ENCODE measurements at regions not wholly inside any gene's neighbourhood (a gene's known extent, or its start where the extent isn't known, plus 50 kb on each side); places are given as distances from the start of the nearest gene placed in this dataset.

GRCh38 chr12:18895946-18896345, 158.0 kb downstream of the CAPZA3 start:
- Histone ChIP-seq H3K27me3 (ENCODE audit: low read depth) (no peaks in the 10 kb centered on the region), H3K36me3 (replicated peaks) (no peaks in the 10 kb centered on the region; the same call in 1 of the 2 replicates), H3K9me3 (peaks cover 24% of the 10 kb centered on the region), H3K4me3 (no peak overlapping the region), H3K4me1 (peaks cover 27% of the 10 kb centered on the region)
- peak in 1 of 2 experiments; percentile 69 for DNase-seq (ENCODE audit: low spot score in 2 of 2)
- in situ Hi-C loops (cut with MboI; ENCODE audit: low sequenced_read_pairs) = no loop called here

GRCh38 chr12:18897823-18898222, 159.9 kb downstream of the CAPZA3 start:
- DNase-seq (ENCODE audit: low spot score in 2 of 2) = no peak
- Histone ChIP-seq H3K4me3 (no peak overlapping the region), H3K4me1 (peaks cover 24% of the 10 kb centered on the region), H3K27me3 (ENCODE audit: low read depth) (no peaks in the 10 kb centered on the region), H3K9me3 (peaks cover 11% of the 10 kb centered on the region), H3K36me3 (replicated peaks) (no peaks in the 10 kb centered on the region; the same call in 1 of the 2 replicates)
- in situ Hi-C loops (cut with MboI; ENCODE audit: low sequenced_read_pairs) = no loop called here

GRCh38 chr12:18898470-18898869, 160.6 kb downstream of the CAPZA3 start:
- in situ Hi-C loops (cut with MboI; ENCODE audit: low sequenced_read_pairs) = no loop called here
- peaks cover 17% of the 10 kb centered on the region for H3K4me1 ChIP-seq
- H3K9me3 ChIP-seq = peaks cover 11% of the 10 kb centered on the region
- no peaks in the 10 kb centered on the region; the same call in 1 of the 2 replicates for H3K36me3 ChIP-seq (replicated peaks)
- DNase-seq (ENCODE audit: low spot score in 2 of 2) = no peak
- H3K27me3 ChIP-seq (ENCODE audit: low read depth) = no peaks in the 10 kb centered on the region
- H3K4me3 ChIP-seq = no peak overlapping the region

GRCh38 chr12:18899162-18899561, 161.2 kb downstream of the CAPZA3 start:
- no peaks in the 10 kb centered on the region; the same call in 1 of the 2 replicates for H3K36me3 ChIP-seq (replicated peaks)

GRCh38 chr12:18899678-18900317, 161.9 kb downstream of the CAPZA3 start:
- no peak for DNase-seq (ENCODE audit: low spot score in 2 of 2)
- Histone ChIP-seq H3K4me1 (peaks cover 8% of the 10 kb centered on the region), H3K27me3 (ENCODE audit: low read depth) (no peaks in the 10 kb centered on the region), H3K9me3 (peaks cover 10% of the 10 kb centered on the region), H3K4me3 (no peak overlapping the region), H3K36me3 (replicated peaks) (no peaks in the 10 kb centered on the region; the same call in 1 of the 2 replicates)
- in situ Hi-C loops (cut with MboI; ENCODE audit: low sequenced_read_pairs) = no loop called here

More at GRCh38 chr12:18899162-18899561, 161.2 kb downstream of the CAPZA3 start:
- Histone ChIP-seq H3K9me3 (peaks cover 11% of the 10 kb centered on the region), H3K27me3 (ENCODE audit: low read depth) (no peaks in the 10 kb centered on the region), H3K4me1 (peaks cover 15% of the 10 kb centered on the region), H3K4me3 (no peak overlapping the region)
- DNase-seq (ENCODE audit: low spot score in 2 of 2) = no peak
- in situ Hi-C loops (cut with MboI; ENCODE audit: low sequenced_read_pairs) = no loop called here

- no peaks in the 10 kb centered on the region for H3K36me3 ChIP-seq (replicated peaks)
- H3K4me3 ChIP-seq = no peak overlapping the region
- no peaks in the 10 kb centered on the region; the same call in 1 of the 2 replicates for H3K4me1 ChIP-seq
- no peaks in the 10 kb centered on the region for H3K27me3 ChIP-seq (ENCODE audit: low read depth)
- in situ Hi-C loops (cut with MboI; ENCODE audit: low sequenced_read_pairs) = no loop called here
- DNase-seq (ENCODE audit: low spot score in 2 of 2) = no peak
- H3K9me3 ChIP-seq = no peaks in the 10 kb centered on the region
Measured at GRCh38 chr12:18905134-18905533, 167.2 kb downstream of the CAPZA3 start.

GRCh38 chr12:18906395-18906794, 168.5 kb downstream of the CAPZA3 start:
- H3K27me3 ChIP-seq (ENCODE audit: low read depth) = no peaks in the 10 kb centered on the region
- in situ Hi-C loops (cut with MboI; ENCODE audit: low sequenced_read_pairs) = no loop called here
- H3K4me1 ChIP-seq = no peaks in the 10 kb centered on the region; the same call in 1 of the 2 replicates
- no peaks in the 10 kb centered on the region for H3K36me3 ChIP-seq (replicated peaks)
- DNase-seq (ENCODE audit: low spot score in 2 of 2) = no peak
- no peaks in the 10 kb centered on the region for H3K9me3 ChIP-seq
- H3K4me3 ChIP-seq = no peak overlapping the region

- no peaks in the 10 kb centered on the region for H3K36me3 ChIP-seq (replicated peaks)
- in situ Hi-C loops (cut with MboI; ENCODE audit: low sequenced_read_pairs) = no loop called here
- H3K27me3 ChIP-seq (ENCODE audit: low read depth) = no peaks in the 10 kb centered on the region
- no peaks in the 10 kb centered on the region; the same call in 1 of the 2 replicates for H3K4me1 ChIP-seq
- no peak overlapping the region for H3K4me3 ChIP-seq
- no peak for DNase-seq (ENCODE audit: low spot score in 2 of 2)
- H3K9me3 ChIP-seq = no peaks in the 10 kb centered on the region
Measured at GRCh38 chr12:18907127-18907526, 169.2 kb downstream of the CAPZA3 start.

GRCh38 chr12:18907728-18908127, 169.8 kb downstream of the CAPZA3 start:
- H3K9me3 ChIP-seq = no peaks in the 10 kb centered on the region
- no peaks in the 10 kb centered on the region for H3K27me3 ChIP-seq (ENCODE audit: low read depth)
- in situ Hi-C loops (cut with MboI; ENCODE audit: low sequenced_read_pairs) = no loop called here
- no peak for DNase-seq (ENCODE audit: low spot score in 2 of 2)
- H3K36me3 ChIP-seq (replicated peaks) = no peaks in the 10 kb centered on the region
- H3K4me1 ChIP-seq = no peaks in the 10 kb centered on the region; the same call in 1 of the 2 replicates
- no peak overlapping the region for H3K4me3 ChIP-seq

GRCh38 chr12:18908191-18908590, 170.3 kb downstream of the CAPZA3 start:
- Histone ChIP-seq H3K4me3 (no peak overlapping the region), H3K4me1 (no peaks in the 10 kb centered on the region; the same call in 1 of the 2 replicates), H3K27me3 (ENCODE audit: low read depth) (no peaks in the 10 kb centered on the region), H3K9me3 (no peaks in the 10 kb centered on the region; the same call in 1 of the 2 replicates), H3K36me3 (replicated peaks) (no peaks in the 10 kb centered on the region)
- DNase-seq (ENCODE audit: low spot score in 2 of 2) = no peak
- in situ Hi-C loops (cut with MboI; ENCODE audit: low sequenced_read_pairs) = no loop called here

- H3K4me3 ChIP-seq = no peak overlapping the region
- no peak for DNase-seq (ENCODE audit: low spot score in 2 of 2)
- H3K27me3 ChIP-seq (ENCODE audit: low read depth) = no peaks in the 10 kb centered on the region
- H3K9me3 ChIP-seq = no peaks in the 10 kb centered on the region
- H3K36me3 ChIP-seq (replicated peaks) = no peaks in the 10 kb centered on the region
- H3K4me1 ChIP-seq = peaks cover 18% of the 10 kb centered on the region
- in situ Hi-C loops (cut with MboI; ENCODE audit: low sequenced_read_pairs) = no loop called here
Measured at GRCh38 chr12:18919871-18920511, 182.1 kb downstream of the CAPZA3 start.

- in situ Hi-C loops (cut with MboI; ENCODE audit: low sequenced_read_pairs) = no loop called here
Measured at GRCh38 chr12:18922851-18923250, 184.9 kb downstream of the CAPZA3 start.

GRCh38 chr12:18923721-18924120, 185.8 kb downstream of the CAPZA3 start:
- Histone ChIP-seq H3K4me3 (no peak overlapping the region), H3K9me3 (no peaks in the 10 kb centered on the region), H3K27me3 (ENCODE audit: low read depth) (no peaks in the 10 kb centered on the region), H3K4me1 (no peaks in the 10 kb centered on the region), H3K36me3 (replicated peaks) (no peaks in the 10 kb centered on the region)
- in situ Hi-C loops (cut with MboI; ENCODE audit: low sequenced_read_pairs) = no loop called here
- DNase-seq (ENCODE audit: low spot score in 2 of 2) = no peak

More at GRCh38 chr12:18922851-18923250, 184.9 kb downstream of the CAPZA3 start:
- DNase-seq (ENCODE audit: low spot score in 2 of 2) = no peak
- Histone ChIP-seq H3K9me3 (no peaks in the 10 kb centered on the region), H3K27me3 (ENCODE audit: low read depth) (no peaks in the 10 kb centered on the region), H3K4me1 (no peaks in the 10 kb centered on the region), H3K4me3 (no peak overlapping the region), H3K36me3 (replicated peaks) (no peaks in the 10 kb centered on the region)

GRCh38 chr12:18926188-18926587, 188.3 kb downstream of the CAPZA3 start:
- H3K4me1 ChIP-seq = no peaks in the 10 kb centered on the region
- no peak overlapping the region for H3K4me3 ChIP-seq
- DNase-seq (ENCODE audit: low spot score in 2 of 2) = no peak
- H3K36me3 ChIP-seq (replicated peaks) = no peaks in the 10 kb centered on the region
- no peaks in the 10 kb centered on the region for H3K27me3 ChIP-seq (ENCODE audit: low read depth)
- H3K9me3 ChIP-seq = 0 out of 2 replicates have a peak, but pooled peaks cover 6% of the 10 kb centered on the region
- in situ Hi-C loops (cut with MboI; ENCODE audit: low sequenced_read_pairs) = no loop called here
